KBM-7 (cell line): ENCODE measurements at regions not wholly inside any gene's neighbourhood (a gene's known extent, or its start where the extent isn't known, plus 50 kb on each side); places are given as distances from the start of the nearest gene placed in this dataset.

Source experiments
- DNase-seq: peaks from one replicate; pipeline ENCODE4 v3.0.0-alpha.2; 2015
- in situ Hi-C: fragments of 300-500 bp; cut with MboI; formaldehyde crosslinking; loops from 2 replicates; pipeline ENCODE4 v1.14.3; 2020; ENCODE audit warnings: low sequenced_read_pairs, low pct_unique_long_range_greater_than_20kb, mixed read lengths

- DNase-seq = no peak
- in situ Hi-C loops = no loop called here
Measured at GRCh38 chr12:82069931-82070514, 288.2 kb downstream of the CCDC59 start.

- DNase-seq = no peak
- in situ Hi-C loops = no loop called here
Measured at GRCh38 chr12:82058197-82058596, 299.0 kb upstream of the PPFIA2 start.

GRCh38 chr12:82057770-82058169 is 298.6 kb upstream of the PPFIA2 start:
- DNase-seq = no peak
- in situ Hi-C loops = no loop called here

GRCh38 chr12:82055391-82055790 is 296.2 kb upstream of the PPFIA2 start:
- in situ Hi-C loops = no loop called here
- no peak for DNase-seq

- in situ Hi-C loops = no loop called here
Measured at GRCh38 chr12:82054566-82054965, 295.4 kb upstream of the PPFIA2 start.

GRCh38 chr12:82047446-82047845 is 288.3 kb upstream of the PPFIA2 start:
- in situ Hi-C loops = no loop called here
- DNase-seq = no peak

More at GRCh38 chr12:82054566-82054965, 295.4 kb upstream of the PPFIA2 start:
- DNase-seq = no peak

GRCh38 chr12:82040987-82041743 is 282.0 kb upstream of the PPFIA2 start:
- DNase-seq = peak; percentile 12
- in situ Hi-C loops = no loop called here

- in situ Hi-C loops = no loop called here
- no peak for DNase-seq
Measured at GRCh38 chr12:82034769-82035168, 275.6 kb upstream of the PPFIA2 start.

GRCh38 chr12:82029936-82030335 is 270.8 kb upstream of the PPFIA2 start:
- no peak for DNase-seq
- in situ Hi-C loops = no loop called here

GRCh38 chr12:82028772-82029171 is 269.6 kb upstream of the PPFIA2 start:
- in situ Hi-C loops = no loop called here
- DNase-seq = no peak

GRCh38 chr12:82027612-82028011 is 268.5 kb upstream of the PPFIA2 start:
- in situ Hi-C loops = no loop called here
- peak; percentile 15 for DNase-seq

GRCh38 chr12:82025462-82025861 is 266.3 kb upstream of the PPFIA2 start:
- no peak for DNase-seq
- in situ Hi-C loops = no loop called here

GRCh38 chr12:82019533-82019932 is 260.4 kb upstream of the PPFIA2 start:
- DNase-seq = peak; percentile 28
- in situ Hi-C loops = no loop called here

GRCh38 chr12:82015623-82016347 is 256.6 kb upstream of the PPFIA2 start:
- in situ Hi-C loops = no loop called here
- no peak for DNase-seq

- in situ Hi-C loops = no loop called here
- no peak for DNase-seq
Measured at GRCh38 chr12:82012176-82012575, 253.0 kb upstream of the PPFIA2 start.

- in situ Hi-C loops = no loop called here
- DNase-seq = no peak
Measured at GRCh38 chr12:82009524-82009923, 250.4 kb upstream of the PPFIA2 start.

GRCh38 chr12:82008251-82008650 is 249.1 kb upstream of the PPFIA2 start:
- DNase-seq = no peak

GRCh38 chr12:81998761-81999378 is 239.7 kb upstream of the PPFIA2 start:
- in situ Hi-C loops = no loop called here
- no peak for DNase-seq

More at GRCh38 chr12:82008251-82008650, 249.1 kb upstream of the PPFIA2 start:
- in situ Hi-C loops = no loop called here

- peak; percentile 13 for DNase-seq
- in situ Hi-C loops = no loop called here
Measured at GRCh38 chr12:81992461-81992860, 233.3 kb upstream of the PPFIA2 start.

- in situ Hi-C loops = no loop called here
- no peak for DNase-seq
Measured at GRCh38 chr12:81991868-81992267, 232.7 kb upstream of the PPFIA2 start.
